A549 (cell line): ENCODE measurements at regions not wholly inside any gene's neighbourhood (a gene's known extent, or its start where the extent isn't known, plus 50 kb on each side); places are given as distances from the start of the nearest gene placed in this dataset.

ENCODE experiments used
- ATAC-seq, 2 experiments: fragments of 200-7000 bp in 1 of 2; fragments of >200 bp in 1 of 2; cut with Nextera tagmentation in 1 of 2; cut with Tn5 transposase in 1 of 2; 3 replicates each; pipeline versions ENCODE4 v1.8.0 to v1.9.1; 2018 to 2020; ENCODE audit warnings: mild to moderate bottlenecking in 1 of 2, moderate library complexity in 1 of 2
- CTCF ChIA-PET: fragments of 300-600 bp; sonication (Branson Sonifier 250); formaldehyde crosslinking; extraction: SDS; loops from one replicate; lab custom pipeline; 2021; ENCODE audit warnings: antibody characterized with exemption, inconsistent platforms; lab: Yijun Ruan, JAX
- POLR2A ChIA-PET: fragments of 350-600 bp; formaldehyde crosslinking; extraction: SDS; loops from one replicate; lab custom pipeline; 2021; ENCODE audit warnings: antibody characterized with exemption, inconsistent platforms; lab: Yijun Ruan, JAX
- DNase-seq, 2 experiments: peaks; one replicate each; pipeline versions ENCODE4 v3.0.0 to v3.0.0-alpha.2; 2011 to 2016; ENCODE audit warnings: low read depth in 1 of 2, low spot score in 1 of 2
- FAIRE-seq: peaks from 2 replicates; lab custom pipeline; 2011; peaks lifted over from hg19 to GRCh38; lab: Jason Lieb, UNC
- H3K27ac ChIP-seq, 2 experiments: fragments of >200 bp; sonication (Bioruptor Twin); formaldehyde crosslinking; 3 replicates each; pipeline ENCODE4 v1.5.1; 2016 to 2017
- H3K4me1 ChIP-seq: fragments of >200 bp; sonication (Bioruptor Twin); formaldehyde crosslinking; 3 replicates; pipeline ENCODE4 v1.6.1; 2016
- H3K4me2 ChIP-seq: fragments of >200 bp; sonication (Bioruptor Twin); formaldehyde crosslinking; 3 replicates; pipeline ENCODE4 v1.6.1; 2016
- H3K4me3 ChIP-seq: fragments of >200 bp; sonication (Bioruptor Twin); formaldehyde crosslinking; 3 replicates; pipeline ENCODE4 v1.5.1; 2016
- H3K9me3 ChIP-seq: fragments of >200 bp; sonication (Bioruptor Twin); formaldehyde crosslinking; 3 replicates; pipeline ENCODE4 v1.6.1; 2016
- BHLHE40 ChIP-seq: IDR thresholded peaks from 2 replicates; pipeline ENCODE4 v1.6.1; 2012; ENCODE audit warnings: low read depth, low read length, inconsistent platforms
- CBX8 ChIP-seq: fragments of 200-600 bp; sonication (generic); IDR thresholded peaks from 2 replicates; pipeline ENCODE4 v1.6.1; 2016
- CHD4 ChIP-seq: fragments of 200-600 bp; sonication (generic); IDR thresholded peaks from 2 replicates; pipeline ENCODE4 v1.6.1; 2016; ENCODE audit warnings: antibody characterized with exemption, mild to moderate bottlenecking, borderline replicate concordance
- EHF ChIP-seq: fragments of 250-450 bp; sonication (Bioruptor Pico); IDR thresholded peaks from 2 replicates; pipeline ENCODE4 v1.5.0; 2020; ENCODE audit warnings: mild to moderate bottlenecking
- EHMT2 ChIP-seq: fragments of 200-600 bp; sonication (generic); IDR thresholded peaks from 2 replicates; pipeline ENCODE4 v1.6.1; 2016; ENCODE audit warnings: antibody characterized with exemption, low read depth, mild to moderate bottlenecking, moderate library complexity
- ESRRA ChIP-seq: fragments of 150-350 bp; IDR thresholded peaks from 2 replicates; pipeline ENCODE4 v1.6.1; 2014; ENCODE audit warnings: mild to moderate bottlenecking, low read length, borderline replicate concordance
- FOSL2 ChIP-seq, 2 experiments: fragments of 450-650 bp in 1 of 2; fragments of >200 bp in 1 of 2; sonication (Bioruptor Twin) in 1 of 2; formaldehyde crosslinking; IDR thresholded peaks; 2 replicates each; pipeline versions ENCODE4 v1.5.0 to v1.6.1; 2016 to 2020; ENCODE audit warnings: mild to moderate bottlenecking in 1 of 2, moderate library complexity in 1 of 2
- HDAC2 ChIP-seq: fragments of 200-600 bp; sonication (generic); IDR thresholded peaks from 2 replicates; pipeline ENCODE4 v1.6.1; 2016
- HES2 ChIP-seq: fragments of >200 bp; sonication (Bioruptor Twin); formaldehyde crosslinking; IDR thresholded peaks from 2 replicates; pipeline ENCODE4 v1.6.1; 2016
- HOXA7 ChIP-seq: fragments of 250-450 bp; sonication (Bioruptor Pico); IDR thresholded peaks from 2 replicates; pipeline ENCODE4 v1.5.0; 2020; ENCODE audit warnings: mild to moderate bottlenecking, moderate library complexity
- HOXB5 ChIP-seq: fragments of 250-450 bp; sonication (Bioruptor Pico); IDR thresholded peaks from 2 replicates; pipeline ENCODE4 v1.5.0; 2020; ENCODE audit warnings: mild to moderate bottlenecking, moderate library complexity
- JUN ChIP-seq, 2 experiments: fragments of >200 bp; sonication (Bioruptor Twin); formaldehyde crosslinking; IDR thresholded peaks; 2 replicates in 1 of 2; 3 replicates in 1 of 2; pipeline ENCODE4 v1.6.1; 2016 to 2017
- JUNB ChIP-seq: fragments of >200 bp; sonication (Bioruptor Twin); formaldehyde crosslinking; IDR thresholded peaks from 2 replicates; pipeline ENCODE4 v1.6.1; 2016
- MAFK ChIP-seq: fragments of 450-650 bp; IDR thresholded peaks from 2 replicates; pipeline ENCODE4 v1.6.1; 2014; ENCODE audit not compliant: partially characterized antibody
- MAZ ChIP-seq: fragments of 150-350 bp; IDR thresholded peaks from 2 replicates; pipeline ENCODE4 v1.6.1; 2014; ENCODE audit warnings: antibody characterized with exemption, low read depth, low read length, borderline replicate concordance
- MYC ChIP-seq: IDR thresholded peaks from 2 replicates; pipeline ENCODE4 v1.6.1; 2012; ENCODE audit warnings: mild to moderate bottlenecking, inconsistent platforms, low read length, improper control_type of control experiment, borderline replicate concordance
- NPAS2 ChIP-seq: fragments of 250-450 bp; sonication (Bioruptor Pico); IDR thresholded peaks from 2 replicates; pipeline ENCODE4 v1.8.0; 2022; ENCODE audit warnings: mild to moderate bottlenecking, moderate library complexity, borderline replicate concordance
- PBX3 ChIP-seq: IDR thresholded peaks from 2 replicates; pipeline ENCODE4 v1.6.1; 2012
- POLR2A ChIP-seq: IDR thresholded peaks from 2 replicates; pipeline ENCODE4 v1.6.1; 2012; ENCODE audit warnings: mild to moderate bottlenecking, low read length
- RARB ChIP-seq: fragments of 250-450 bp; sonication (Bioruptor Pico); IDR thresholded peaks from 2 replicates; pipeline ENCODE4 v1.8.0; 2021; ENCODE audit warnings: mild to moderate bottlenecking, moderate library complexity
- RFX5 ChIP-seq: fragments of 450-650 bp; IDR thresholded peaks from 2 replicates; pipeline ENCODE4 v1.7.1; 2014; ENCODE audit warnings: antibody characterized with exemption, mild to moderate bottlenecking, moderate library complexity
- RNF2 ChIP-seq: fragments of 200-600 bp; sonication (generic); IDR thresholded peaks from 2 replicates; pipeline ENCODE4 v1.6.1; 2016; ENCODE audit warnings: low read depth, mild to moderate bottlenecking, antibody characterized with exemption, moderate library complexity, borderline replicate concordance
- USF2 ChIP-seq: fragments of 450-650 bp; IDR thresholded peaks from 2 replicates; pipeline ENCODE4 v1.6.1; 2014; ENCODE audit warnings: antibody characterized with exemption
- ZC3H11A ChIP-seq: fragments of 450-650 bp; IDR thresholded peaks from 2 replicates; pipeline ENCODE4 v1.6.1; 2014; ENCODE audit warnings: antibody characterized with exemption, mild to moderate bottlenecking
- ZSCAN20 ChIP-seq: fragments of 250-450 bp; sonication (Bioruptor Pico); IDR thresholded peaks from 2 replicates; pipeline ENCODE4 v1.8.0; 2022; ENCODE audit warnings: mild to moderate bottlenecking, moderate library complexity
- whole genome bisulfite sequencing: methylation state at CpG from one replicate; pipeline ENCODE4 v1.1.6; 2017; ENCODE audit errors: missing lambda C conversion rate; 5-methylcytosine and 5-hydroxymethylcytosine counted together
- TF ChIP-seq, protein P1 (sequence below): fragments of >200 bp; sonication (Bioruptor Twin); formaldehyde crosslinking; IDR thresholded peaks from 3 replicates; pipeline ENCODE4 v1.5.1; 2016
- TF ChIP-seq, protein P2 (sequence below): fragments of 250-450 bp; sonication (Bioruptor Pico); IDR thresholded peaks from 2 replicates; pipeline ENCODE4 v1.5.0; 2021; ENCODE audit warnings: mild to moderate bottlenecking, moderate library complexity, borderline replicate concordance

DNA sequence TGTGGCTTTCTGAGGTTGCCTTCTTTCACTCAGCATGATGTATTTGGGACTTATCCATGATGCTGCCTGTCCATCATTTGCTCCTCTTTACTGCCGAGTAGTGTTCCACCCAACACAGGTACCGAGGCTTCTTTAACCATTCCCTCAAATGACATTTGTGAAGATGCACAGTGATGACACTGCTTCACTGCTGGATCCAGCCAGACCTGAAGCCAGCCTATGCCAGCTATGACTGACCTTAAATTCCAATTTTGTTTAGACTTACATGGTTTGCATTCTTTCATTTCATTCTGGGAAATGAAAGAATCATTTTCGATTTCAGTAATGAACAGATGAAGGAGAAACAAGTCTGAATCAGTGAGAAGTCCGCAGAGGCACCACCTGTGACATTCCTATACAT, 271.0 kb downstream of the AACS start:
- 7% methylated on average over 4 of the region's 4 CpGs for WGBS
- TF ChIP-seq HOXB5 (no peak), ZC3H11A (no peak), CHD4 (no peak), HDAC2 (no peak), RFX5 (no peak), BHLHE40 (no peak), PBX3 (no peak)
- Histone ChIP-seq H3K9me3 (no peaks in the 10 kb centered on the region; the same call in 2 of the 3 replicates), H3K27ac (no peak overlapping the region), H3K4me3 (no peak overlapping the region), H3K4me1 (no peaks in the 10 kb centered on the region), H3K4me2 (no peak overlapping the region)
- ChIA-PET CTCF (interaction anchor here (1.4 kb wide), 1 partner anchor 14 kb away, joined by 4 read pairs; no protein-coding TSS in a partner anchor), POLR2A (no interaction called here)
- ATAC-seq (no peak), FAIRE-seq (no peak), DNase-seq (no peak)

DNA sequence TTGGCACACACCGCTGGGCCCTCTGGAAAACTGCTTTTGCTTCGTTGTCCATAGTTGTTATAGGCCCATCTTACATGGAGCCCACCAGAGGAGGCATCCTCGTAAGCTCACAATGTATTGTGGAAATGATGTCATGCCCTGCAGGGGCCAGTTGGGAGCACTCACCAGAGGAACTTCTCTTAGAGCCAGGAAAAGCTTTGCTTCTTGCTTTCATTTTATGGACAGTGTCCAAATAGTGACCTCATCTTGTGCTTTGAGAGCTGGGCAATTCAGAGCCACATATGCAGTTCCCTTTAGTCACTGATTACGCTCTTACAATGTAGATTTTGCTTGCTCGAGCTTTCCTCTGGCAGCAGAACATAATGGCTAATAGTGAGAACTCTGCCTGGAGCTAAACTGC, 275.6 kb downstream of the AACS start:
- no peak overlapping the region for H3K27ac ChIP-seq
- ATAC-seq (peak; percentile 19 to 25; a peak in 1 of 6 replicates), DNase-seq (peak in 1 of 2 experiments; percentile 11), FAIRE-seq (no peak)
- H3K9me3 ChIP-seq = no peaks in the 10 kb centered on the region; the same call in 2 of the 3 replicates
- no peak for TF ChIP-seq HOXA7 (CRISPR knock-in tag)
- no peak for TF ChIP-seq EHF (CRISPR knock-in tag)
- TF ChIP-seq, protein P1, sequence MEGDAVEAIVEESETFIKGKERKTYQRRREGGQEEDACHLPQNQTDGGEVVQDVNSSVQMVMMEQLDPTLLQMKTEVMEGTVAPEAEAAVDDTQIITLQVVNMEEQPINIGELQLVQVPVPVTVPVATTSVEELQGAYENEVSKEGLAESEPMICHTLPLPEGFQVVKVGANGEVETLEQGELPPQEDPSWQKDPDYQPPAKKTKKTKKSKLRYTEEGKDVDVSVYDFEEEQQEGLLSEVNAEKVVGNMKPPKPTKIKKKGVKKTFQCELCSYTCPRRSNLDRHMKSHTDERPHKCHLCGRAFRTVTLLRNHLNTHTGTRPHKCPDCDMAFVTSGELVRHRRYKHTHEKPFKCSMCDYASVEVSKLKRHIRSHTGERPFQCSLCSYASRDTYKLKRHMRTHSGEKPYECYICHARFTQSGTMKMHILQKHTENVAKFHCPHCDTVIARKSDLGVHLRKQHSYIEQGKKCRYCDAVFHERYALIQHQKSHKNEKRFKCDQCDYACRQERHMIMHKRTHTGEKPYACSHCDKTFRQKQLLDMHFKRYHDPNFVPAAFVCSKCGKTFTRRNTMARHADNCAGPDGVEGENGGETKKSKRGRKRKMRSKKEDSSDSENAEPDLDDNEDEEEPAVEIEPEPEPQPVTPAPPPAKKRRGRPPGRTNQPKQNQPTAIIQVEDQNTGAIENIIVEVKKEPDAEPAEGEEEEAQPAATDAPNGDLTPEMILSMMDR = no peak
- no peak for TF ChIP-seq RNF2
- no peak for TF ChIP-seq HES2
- no peak for TF ChIP-seq JUNB
- TF ChIP-seq FOSL2 (IDR thresholded peaks at IDR 0.05) = no peak
- no peak for TF ChIP-seq FOSL2 (CRISPR knock-in tag; IDR thresholded peaks at IDR 0.05)
- TF ChIP-seq, protein P2, sequence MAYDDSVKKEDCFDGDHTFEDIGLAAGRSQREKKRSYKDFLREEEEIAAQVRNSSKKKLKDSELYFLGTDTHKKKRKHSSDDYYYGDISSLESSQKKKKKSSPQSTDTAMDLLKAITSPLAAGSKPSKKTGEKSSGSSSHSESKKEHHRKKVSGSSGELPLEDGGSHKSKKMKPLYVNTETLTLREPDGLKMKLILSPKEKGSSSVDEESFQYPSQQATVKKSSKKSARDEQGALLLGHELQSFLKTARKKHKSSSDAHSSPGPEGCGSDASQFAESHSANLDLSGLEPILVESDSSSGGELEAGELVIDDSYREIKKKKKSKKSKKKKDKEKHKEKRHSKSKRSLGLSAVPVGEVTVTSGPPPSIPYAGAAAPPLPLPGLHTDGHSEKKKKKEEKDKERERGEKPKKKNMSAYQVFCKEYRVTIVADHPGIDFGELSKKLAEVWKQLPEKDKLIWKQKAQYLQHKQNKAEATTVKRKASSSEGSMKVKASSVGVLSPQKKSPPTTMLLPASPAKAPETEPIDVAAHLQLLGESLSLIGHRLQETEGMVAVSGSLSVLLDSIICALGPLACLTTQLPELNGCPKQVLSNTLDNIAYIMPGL = no peak
- TF ChIP-seq BHLHE40 = no peak
- no peak for TF ChIP-seq HDAC2
- TF ChIP-seq MAZ = no peak
- CTCF ChIA-PET = interaction anchor here (2.4 kb wide), 1 partner anchor 9 kb away, joined by 15 read pairs; no protein-coding TSS in a partner anchor
- POLR2A ChIA-PET = no interaction called here
- WGBS = 3% methylated on average over 5 of the region's 5 CpGs
- no peak overlapping the region for H3K4me3 ChIP-seq
- H3K4me1 ChIP-seq = no peaks in the 10 kb centered on the region
- no peak overlapping the region for H3K4me2 ChIP-seq

GRCh38 chr12:125341422-125341821, 276.2 kb downstream of the AACS start:
- POLR2A ChIA-PET = no interaction called here
- 0% methylated on average over 1 of the region's 1 CpG for WGBS
- no peak overlapping the region for H3K27ac ChIP-seq
- H3K9me3 ChIP-seq = no peaks in the 10 kb centered on the region; the same call in 2 of the 3 replicates
- H3K4me2 ChIP-seq = no peak overlapping the region
- ATAC-seq (no peak), DNase-seq (no peak), FAIRE-seq (no peak)
- no peaks in the 10 kb centered on the region for H3K4me1 ChIP-seq
- CTCF ChIA-PET = interaction anchor here (0.7 to 2.4 kb wide), 2 partner anchors 10 to 13 kb away, joined by 3 to 15 read pairs; no protein-coding TSS in a partner anchor
- H3K4me3 ChIP-seq = no peak overlapping the region
- TF ChIP-seq ZC3H11A (no peak), CBX8 (no peak), NPAS2 (no peak), MYC (no peak), RARB (no peak), USF2 (no peak), ESRRA (no peak), MAFK (no peak), JUN (IDR thresholded peaks at IDR 0.05) (no peak), MAZ (no peak), POLR2A (no peak), EHMT2 (no peak), ZSCAN20 (no peak), FOSL2 (IDR thresholded peaks at IDR 0.05) (no peak), FOSL2 (CRISPR knock-in tag; IDR thresholded peaks at IDR 0.05) (no peak)
- TF ChIP-seq, protein P1 = no peak
